OCI-LY7 (cell line): ENCODE measurements at regions not wholly inside any gene's neighbourhood (a gene's known extent, or its start where the extent isn't known, plus 50 kb on each side); places are given as distances from the start of the nearest gene placed in this dataset.

Experiments used
- BruUV-seq: library from RNA; stranded (reverse); fragments of 400-500 nt; replicated peaks from 2 replicates; lab custom pipeline; 2021; lab: Mats Ljungman, UMichigan
- CTCF ChIA-PET: fragments of 300-600 bp; sonication (Branson Sonifier 250); formaldehyde crosslinking; loops from one replicate; lab custom pipeline; 2022; ENCODE audit warnings: antibody characterized with exemption; ENCODE audit not compliant: unreplicated experiment; lab: Charles Lee
- POLR2A ChIA-PET: fragments of 300-600 bp; sonication (Branson Sonifier 250); formaldehyde crosslinking; loops from one replicate; lab custom pipeline; 2022; ENCODE audit warnings: antibody characterized with exemption; lab: Charles Lee
- DNase-seq: peaks from one replicate; pipeline ENCODE4 v3.0.0-alpha.2; 2015; ENCODE audit warnings: low spot score
- H2AFZ ChIP-seq: fragments of 200-600 bp; sonication (generic), shearing (Covaris generic); 2 replicates; pipeline ENCODE4 v1.6.1; 2014; ENCODE audit warnings: mild to moderate bottlenecking, antibody characterized with exemption, low read length, moderate library complexity
- H3K27ac ChIP-seq: fragments of 200-600 bp; sonication (generic); 2 replicates; pipeline ENCODE4 v1.5.1; 2014; ENCODE audit warnings: mixed run types, low read depth, mild to moderate bottlenecking, moderate library complexity, low read length, inconsistent platforms; ENCODE audit not compliant: poor library complexity, severe bottlenecking
- H3K36me3 ChIP-seq: fragments of 200-600 bp; sonication (generic); 2 replicates; pipeline ENCODE4 v1.6.1; 2014; ENCODE audit warnings: mild to moderate bottlenecking, antibody characterized with exemption, low read length, moderate library complexity, mixed read lengths; ENCODE audit not compliant: insufficient read depth
- H3K4me1 ChIP-seq: fragments of 200-600 bp; sonication (generic); 2 replicates; pipeline ENCODE4 v1.5.1; 2014; ENCODE audit warnings: mild to moderate bottlenecking, low read length; ENCODE audit not compliant: insufficient read depth, poor library complexity, severe bottlenecking
- H3K4me2 ChIP-seq: fragments of 200-600 bp; sonication (generic); 2 replicates; pipeline ENCODE4 v1.6.1; 2014; ENCODE audit warnings: mild to moderate bottlenecking, low read length
- H3K4me3 ChIP-seq: fragments of 200-600 bp; sonication (generic); 2 replicates; pipeline ENCODE4 v1.5.1; 2014; ENCODE audit warnings: mild to moderate bottlenecking, low read depth, low read length; ENCODE audit not compliant: poor library complexity, severe bottlenecking
- H3K79me2 ChIP-seq: fragments of 200-600 bp; sonication (generic); 2 replicates; pipeline ENCODE4 v1.6.1; 2016; ENCODE audit warnings: low read depth, mild to moderate bottlenecking, low read length, moderate library complexity, mixed read lengths; ENCODE audit not compliant: insufficient read depth
- H3K9me2 ChIP-seq: fragments of 200-600 bp; sonication (generic); 2 replicates; pipeline ENCODE4 v1.6.1; 2016; ENCODE audit warnings: mild to moderate bottlenecking, low read length, mixed read lengths; ENCODE audit not compliant: insufficient read depth
- H3K9me3 ChIP-seq: fragments of 200-600 bp; sonication (generic); 2 replicates; pipeline ENCODE4 v1.6.1; 2014; ENCODE audit warnings: mild to moderate bottlenecking, mixed run types, low read length, mixed read lengths
- H4K20me1 ChIP-seq: fragments of 200-600 bp; sonication (generic); 2 replicates; pipeline ENCODE4 v1.6.1; 2014; ENCODE audit warnings: mild to moderate bottlenecking, antibody characterized with exemption, low read length, moderate library complexity, mixed read lengths; ENCODE audit not compliant: insufficient read depth
- CTCF ChIP-seq: fragments of 200-600 bp; sonication (generic); conservative IDR thresholded peaks from 2 replicates; pipeline ENCODE4 v1.5.1; 2014; ENCODE audit warnings: mild to moderate bottlenecking, antibody characterized with exemption, low read length, moderate library complexity, mixed read lengths
- EZH2phosphoT487 ChIP-seq: fragments of 200-600 bp; sonication (generic); IDR thresholded peaks from 2 replicates; pipeline ENCODE4 v1.6.1; 2018; ENCODE audit warnings: low read depth, borderline replicate concordance, mild to moderate bottlenecking, mixed run types, antibody characterized with exemption, low read length, moderate library complexity, mixed read lengths
- intact Hi-C: fragments of 100-400 bp; cut with micrococcal nuclease; formaldehyde crosslinking; loops from one replicate; pipeline ENCODE4 v1.10.0; 2022; ENCODE audit not compliant: unreplicated experiment

- ChIA-PET CTCF (no interaction called here), POLR2A (interaction anchor here (0.6 kb wide), 1 partner anchor 10 kb away, joined by 3 read pairs; no protein-coding TSS in a partner anchor)
- Histone ChIP-seq H3K4me3 (no peak overlapping the region), H3K27ac (no peak overlapping the region), H3K4me2 (no peak overlapping the region), H3K79me2 (no peaks in the 10 kb centered on the region), H3K4me1 (no peaks in the 10 kb centered on the region), H3K36me3 (no peaks in the 10 kb centered on the region), H2AFZ (no peak overlapping the region), H4K20me1 (no peaks in the 10 kb centered on the region), H3K9me2 (no peaks in the 10 kb centered on the region), H3K9me3 (no peaks in the 10 kb centered on the region)
- DNase-seq: no peak
- no peak for TF ChIP-seq CTCF
- no TSS peak for BruUV-seq
- intact Hi-C loops: no loop called here
These were observed 724.5 kb upstream of the FANCL start for GRCh38 chr2:58965602-58966001.

- POLR2A ChIA-PET: interaction anchor here (1.5 kb wide), 1 partner anchor 15 kb away, joined by 6 read pairs; no protein-coding TSS in a partner anchor
- H4K20me1 ChIP-seq: no peaks in the 10 kb centered on the region
These were observed 718.9 kb upstream of the FANCL start for GRCh38 chr2:58959996-58960395.

More at GRCh38 chr2:58959996-58960395, 718.9 kb upstream of the FANCL start:
- DNase-seq: no peak
- H3K4me3 ChIP-seq: no peak overlapping the region
- no TSS peak for BruUV-seq
- intact Hi-C loops: no loop called here
- no peak overlapping the region for H3K27ac ChIP-seq
- H2AFZ ChIP-seq: no peak overlapping the region
- H3K9me2 ChIP-seq: no peaks in the 10 kb centered on the region
- no peaks in the 10 kb centered on the region for H3K9me3 ChIP-seq
- no peaks in the 10 kb centered on the region for H3K4me1 ChIP-seq
- CTCF ChIA-PET: no interaction called here
- H3K79me2 ChIP-seq: no peaks in the 10 kb centered on the region
- no peaks in the 10 kb centered on the region for H3K36me3 ChIP-seq
- TF ChIP-seq EZH2phosphoT487: no peak
- TF ChIP-seq CTCF: no peak
- no peak overlapping the region for H3K4me2 ChIP-seq
